Calu3 (cell line): ENCODE measurements at regions not wholly inside any gene's neighbourhood (a gene's known extent, or its start where the extent isn't known, plus 50 kb on each side); places are given as distances from the start of the nearest gene placed in this dataset.
"Not testable (repeated sequence)": the region's sequence is repeated elsewhere in the genome, so short reads cannot be mapped to it uniquely, and the experiment has no call there.

Source experiments
- BruUV-seq: library from RNA; stranded (reverse); fragments of 400-500 nt; replicated peaks from 2 replicates; lab custom pipeline; 2021; lab: Mats Ljungman, UMichigan
- CTCF ChIA-PET: fragments of 300-600 bp; sonication (Branson Sonifier 250); formaldehyde crosslinking; loops from one replicate; lab custom pipeline; 2022; ENCODE audit warnings: antibody characterized with exemption; lab: Charles Lee
- DNase-seq: peaks from one replicate; pipeline ENCODE4 v3.0.0; 2022
- H3K27ac Mint-ChIP-seq: one replicate; pipeline ENCODE4 v1.8.0; 2022; ENCODE audit warnings: mixed read lengths; ENCODE audit not compliant: unreplicated experiment
- H3K27me3 Mint-ChIP-seq: one replicate; pipeline ENCODE4 v1.8.0; 2022; ENCODE audit warnings: mixed read lengths; ENCODE audit not compliant: unreplicated experiment
- H3K36me3 Mint-ChIP-seq: one replicate; pipeline ENCODE4 v1.8.0; 2022; ENCODE audit warnings: mild to moderate bottlenecking, moderate library complexity, mixed read lengths; ENCODE audit not compliant: insufficient read depth, unreplicated experiment
- H3K4me1 Mint-ChIP-seq: one replicate; pipeline ENCODE4 v1.8.0; 2022; ENCODE audit warnings: mild to moderate bottlenecking, low read depth, mixed read lengths; ENCODE audit not compliant: unreplicated experiment
- H3K4me3 Mint-ChIP-seq: one replicate; pipeline ENCODE4 v1.8.0; 2022; ENCODE audit warnings: mild to moderate bottlenecking, low read depth, moderate library complexity, mixed read lengths; ENCODE audit not compliant: unreplicated experiment
- H3K9me3 Mint-ChIP-seq: one replicate; pipeline ENCODE4 v1.8.0; 2022; ENCODE audit warnings: low read depth, mixed read lengths; ENCODE audit not compliant: unreplicated experiment
- intact Hi-C: fragments of 100-400 bp; cut with micrococcal nuclease; formaldehyde crosslinking; loops from one replicate; pipeline ENCODE4 v1.10.0; 2022; ENCODE audit not compliant: unreplicated experiment
- TF ChIP-seq, protein P1 (sequence below): fragments of 200-600 bp; IDR thresholded peaks from one replicate; pipeline ENCODE4 v1.8.0; 2022; ENCODE audit warnings: antibody characterized with exemption; ENCODE audit not compliant: unreplicated experiment

DNA sequence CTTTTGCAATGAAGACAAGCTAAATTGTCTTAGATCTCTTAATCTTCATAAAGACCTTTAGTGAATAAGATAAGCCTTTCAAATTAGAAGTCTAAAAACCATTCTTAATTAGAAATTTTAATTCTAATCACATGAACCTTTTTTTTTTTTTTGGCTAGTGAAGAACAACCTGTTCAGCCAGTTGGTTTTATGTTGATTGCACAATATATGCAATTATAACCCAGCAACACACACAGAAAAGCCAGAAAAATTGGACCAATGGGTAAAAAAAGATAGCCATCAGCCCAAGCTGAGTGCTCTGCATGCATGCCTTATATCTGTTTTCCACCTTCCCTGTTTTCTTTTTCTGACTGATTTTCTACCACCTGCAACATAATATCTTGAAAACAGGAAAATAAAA, 252.2 kb downstream of the SYT10 start:
- no peaks in the 10 kb centered on the region for H3K9me3 Mint-ChIP-seq
- TF ChIP-seq, protein P1, sequence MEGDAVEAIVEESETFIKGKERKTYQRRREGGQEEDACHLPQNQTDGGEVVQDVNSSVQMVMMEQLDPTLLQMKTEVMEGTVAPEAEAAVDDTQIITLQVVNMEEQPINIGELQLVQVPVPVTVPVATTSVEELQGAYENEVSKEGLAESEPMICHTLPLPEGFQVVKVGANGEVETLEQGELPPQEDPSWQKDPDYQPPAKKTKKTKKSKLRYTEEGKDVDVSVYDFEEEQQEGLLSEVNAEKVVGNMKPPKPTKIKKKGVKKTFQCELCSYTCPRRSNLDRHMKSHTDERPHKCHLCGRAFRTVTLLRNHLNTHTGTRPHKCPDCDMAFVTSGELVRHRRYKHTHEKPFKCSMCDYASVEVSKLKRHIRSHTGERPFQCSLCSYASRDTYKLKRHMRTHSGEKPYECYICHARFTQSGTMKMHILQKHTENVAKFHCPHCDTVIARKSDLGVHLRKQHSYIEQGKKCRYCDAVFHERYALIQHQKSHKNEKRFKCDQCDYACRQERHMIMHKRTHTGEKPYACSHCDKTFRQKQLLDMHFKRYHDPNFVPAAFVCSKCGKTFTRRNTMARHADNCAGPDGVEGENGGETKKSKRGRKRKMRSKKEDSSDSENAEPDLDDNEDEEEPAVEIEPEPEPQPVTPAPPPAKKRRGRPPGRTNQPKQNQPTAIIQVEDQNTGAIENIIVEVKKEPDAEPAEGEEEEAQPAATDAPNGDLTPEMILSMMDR: no peak
- no peak overlapping the region for H3K4me3 Mint-ChIP-seq
- CTCF ChIA-PET: no interaction called here
- no TSS peak for BruUV-seq
- no peaks in the 10 kb centered on the region for H3K27me3 Mint-ChIP-seq
- peak; percentile 20 for DNase-seq
- H3K36me3 Mint-ChIP-seq: no peaks in the 10 kb centered on the region
- H3K4me1 Mint-ChIP-seq: peaks cover 15% of the 10 kb centered on the region
- no peak overlapping the region for H3K27ac Mint-ChIP-seq
- intact Hi-C loops: loop anchor here (10.0 kb wide), 1 partner anchor 193 kb away; no protein-coding TSS in a partner anchor

DNA sequence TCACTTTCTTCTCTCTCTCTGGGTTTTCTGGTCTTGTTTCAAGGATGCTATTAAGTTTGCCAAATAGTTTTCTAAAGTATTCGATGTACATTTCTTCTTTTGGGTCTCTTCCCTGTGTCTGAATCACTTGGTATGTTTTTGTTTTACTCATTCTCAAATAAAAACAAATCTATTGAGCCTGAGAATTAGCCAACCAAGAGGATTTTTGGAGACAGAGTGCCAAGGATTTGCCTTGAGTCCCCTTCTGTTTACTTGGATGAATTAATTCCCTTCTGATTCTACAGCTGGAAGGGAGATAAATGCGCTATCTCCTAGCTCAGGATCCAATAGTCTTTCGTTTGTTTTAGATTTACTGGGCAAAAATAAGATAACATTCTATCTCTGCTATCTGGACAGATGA, 255.5 kb downstream of the SYT10 start:
- no peaks in the 10 kb centered on the region for H3K27me3 Mint-ChIP-seq
- TF ChIP-seq, protein P1: no peak
- peaks cover 27% of the 10 kb centered on the region for H3K4me1 Mint-ChIP-seq
- BruUV-seq: no TSS peak
- no peaks in the 10 kb centered on the region for H3K9me3 Mint-ChIP-seq
- no peaks in the 10 kb centered on the region for H3K36me3 Mint-ChIP-seq
- intact Hi-C loops: loop anchor here (10.0 kb wide), 1 partner anchor 189 kb away; no protein-coding TSS in a partner anchor
- no peak overlapping the region for H3K27ac Mint-ChIP-seq
- DNase-seq: no peak
- no peak overlapping the region for H3K4me3 Mint-ChIP-seq
- CTCF ChIA-PET: no interaction called here

DNA sequence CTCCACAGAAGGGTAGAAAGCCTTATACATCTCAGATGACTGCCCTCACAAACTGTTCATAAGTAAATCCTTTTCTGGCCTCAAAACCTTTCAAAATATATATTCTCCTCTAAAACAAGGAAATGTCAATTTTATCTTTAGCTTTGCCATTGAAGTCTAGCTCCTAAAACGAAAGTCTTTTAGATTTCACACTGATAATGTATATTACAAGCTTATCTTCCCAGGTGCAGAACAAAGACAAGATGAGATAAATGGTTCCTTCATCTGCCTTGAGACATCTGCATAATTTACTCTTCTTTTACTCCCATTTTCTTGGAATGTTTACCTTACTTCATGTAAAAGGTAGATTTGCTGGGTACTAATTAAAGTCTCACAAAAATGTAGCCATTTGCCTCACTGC, 257.1 kb downstream of the SYT10 start:
- no peaks in the 10 kb centered on the region for H3K9me3 Mint-ChIP-seq

DNA sequence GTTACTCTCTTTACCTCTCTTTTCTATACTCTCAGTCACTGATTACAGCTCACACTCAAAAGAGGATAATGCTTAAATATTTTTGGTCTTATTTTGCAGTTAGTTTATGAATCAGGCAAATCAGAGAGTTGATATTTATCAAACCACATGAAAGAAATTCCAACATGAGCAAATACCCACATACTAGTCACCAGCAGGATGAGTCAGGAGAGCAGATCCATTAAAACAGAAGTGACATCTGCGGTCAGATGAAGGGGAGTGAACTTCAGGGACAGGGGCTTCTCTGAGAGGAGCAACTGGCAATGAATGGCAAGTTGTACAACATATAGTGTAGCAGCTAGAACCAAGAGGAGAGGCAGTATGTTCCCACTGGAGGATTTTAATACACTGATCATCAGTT, 258.7 kb downstream of the SYT10 start:
- no peaks in the 10 kb centered on the region for H3K36me3 Mint-ChIP-seq
- no TSS peak for BruUV-seq
- CTCF ChIA-PET: no interaction called here
- intact Hi-C loops: loop anchor here (10.0 kb wide), 1 partner anchor 186 kb away; no protein-coding TSS in a partner anchor
- DNase-seq: peak; percentile 29
- no peaks in the 10 kb centered on the region for H3K9me3 Mint-ChIP-seq
- no peak overlapping the region for H3K4me3 Mint-ChIP-seq
- no peak overlapping the region for H3K27ac Mint-ChIP-seq
- TF ChIP-seq, protein P1: no peak
- no peaks in the 10 kb centered on the region for H3K27me3 Mint-ChIP-seq
- H3K4me1 Mint-ChIP-seq: peaks cover 27% of the 10 kb centered on the region

More for the DNA sequence above, 257.1 kb downstream of the SYT10 start:
- no peaks in the 10 kb centered on the region for H3K27me3 Mint-ChIP-seq
- TF ChIP-seq, protein P1: no peak
- CTCF ChIA-PET: no interaction called here
- H3K36me3 Mint-ChIP-seq: no peaks in the 10 kb centered on the region
- BruUV-seq: no TSS peak
- intact Hi-C loops: loop anchor here (10.0 kb wide), 1 partner anchor 188 kb away; no protein-coding TSS in a partner anchor
- no peak for DNase-seq
- no peak overlapping the region for H3K4me3 Mint-ChIP-seq
- H3K4me1 Mint-ChIP-seq: peaks cover 27% of the 10 kb centered on the region
- H3K27ac Mint-ChIP-seq: no peak overlapping the region

DNA sequence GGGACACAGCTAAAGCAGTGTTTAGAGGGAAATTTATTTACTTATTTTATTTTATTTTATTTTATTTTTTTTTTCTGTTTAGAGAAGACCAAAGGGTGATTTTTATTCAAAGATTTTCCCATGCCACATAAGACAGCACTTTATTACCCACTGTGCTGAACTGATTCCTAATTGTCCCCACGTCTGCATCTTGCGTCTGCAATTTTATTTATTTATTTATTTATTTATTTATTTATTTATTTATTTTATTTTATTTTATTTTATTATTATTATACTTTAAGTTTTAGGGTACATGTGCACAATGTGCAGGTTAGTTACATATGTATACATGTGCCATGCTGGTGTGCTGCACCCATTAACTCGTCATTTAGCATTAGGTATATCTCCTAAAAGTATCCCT, 269.7 kb upstream of the PKP2 start:
- intact Hi-C loops, H3K4me1 Mint-ChIP-seq, H3K4me3 Mint-ChIP-seq, CTCF ChIA-PET, H3K27me3 Mint-ChIP-seq, DNase-seq, H3K36me3 Mint-ChIP-seq, BruUV-seq, H3K27ac Mint-ChIP-seq, H3K9me3 Mint-ChIP-seq: not testable (repeated sequence)
